Suppressor macrophage treated with lipopolysaccharide for 4 hours (primary cell): ENCODE measurements at regions not wholly inside any gene's neighbourhood (a gene's known extent, or its start where the extent isn't known, plus 50 kb on each side); places are given as distances from the start of the nearest gene placed in this dataset.
A peak's percentile ranks its signal among the peaks of the same experiment; 100 is the strongest.
"Not testable (repeated sequence)": the region's sequence is repeated elsewhere in the genome, so short reads cannot be mapped to it uniquely, and the experiment has no call there.

Source experiments
- DNase-seq: peaks from one replicate; pipeline ENCODE4 v3.0.0-alpha.2; 2020

DNA sequence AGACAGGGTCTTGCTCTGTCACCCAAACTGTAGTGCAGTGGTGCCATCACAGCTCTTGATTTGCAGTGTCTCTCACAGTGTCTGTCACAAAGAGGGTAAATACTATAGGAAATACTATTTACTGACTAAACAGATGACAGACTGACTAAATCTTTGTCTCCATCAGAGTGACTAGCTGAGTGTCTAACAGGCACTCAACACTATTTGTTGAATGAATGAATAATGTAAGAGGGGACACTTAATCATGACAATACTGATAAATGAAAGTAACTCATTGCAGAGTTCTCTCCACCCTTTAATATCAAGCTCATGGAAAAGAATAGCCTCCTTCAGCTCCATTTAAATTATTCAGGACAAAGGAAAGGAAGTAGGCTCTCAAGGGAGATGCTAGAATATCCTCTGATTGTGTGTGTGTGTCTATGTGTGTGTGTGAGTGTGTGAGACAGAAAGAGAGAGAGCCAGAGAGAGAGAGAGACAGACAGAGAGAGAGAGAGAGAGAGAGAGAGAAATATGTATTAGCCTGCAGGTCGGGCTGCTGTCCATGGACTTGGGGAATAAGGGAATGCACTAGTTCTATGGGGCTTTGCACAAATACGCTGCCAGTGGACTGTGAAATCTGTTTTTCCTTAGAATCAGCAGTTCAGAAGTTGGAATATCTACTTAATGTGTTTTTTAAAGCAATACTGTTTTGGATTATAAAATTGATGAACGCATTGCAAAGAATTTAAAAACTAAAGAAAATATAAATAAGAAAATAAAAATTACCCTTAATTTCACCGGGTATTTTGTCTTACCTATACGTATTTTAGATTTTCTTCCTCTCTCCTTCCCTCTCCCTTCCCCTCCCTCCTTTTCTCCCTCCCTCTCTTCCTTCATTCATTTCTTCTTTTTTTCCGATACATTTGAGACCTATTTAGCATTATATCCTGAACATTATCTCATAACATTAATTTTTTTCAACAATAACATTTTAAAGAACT lies 132.9 kb upstream of the LRIG1 start:
- no peak for DNase-seq

DNA sequence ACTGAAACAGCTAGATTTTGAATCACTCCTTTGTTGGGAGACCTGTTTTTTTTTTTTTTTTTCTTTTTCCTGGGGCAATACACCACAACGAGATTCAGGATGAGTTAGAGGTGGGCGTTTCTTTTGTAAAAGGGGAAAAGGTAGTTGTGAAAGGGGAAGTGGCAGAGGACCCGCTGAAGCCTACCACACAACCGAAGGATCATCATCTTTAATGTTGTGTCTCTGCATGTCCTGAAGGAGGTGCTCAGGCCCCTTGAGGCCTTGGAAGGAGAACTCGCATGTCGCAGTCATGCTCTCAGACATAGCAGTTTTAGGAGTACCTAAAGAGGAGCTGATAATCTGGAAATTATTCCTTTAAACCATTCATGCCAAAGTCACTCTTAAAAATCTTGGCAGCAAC lies 137.9 kb upstream of the LRIG1 start:
- DNase-seq: peak; percentile 14

DNA sequence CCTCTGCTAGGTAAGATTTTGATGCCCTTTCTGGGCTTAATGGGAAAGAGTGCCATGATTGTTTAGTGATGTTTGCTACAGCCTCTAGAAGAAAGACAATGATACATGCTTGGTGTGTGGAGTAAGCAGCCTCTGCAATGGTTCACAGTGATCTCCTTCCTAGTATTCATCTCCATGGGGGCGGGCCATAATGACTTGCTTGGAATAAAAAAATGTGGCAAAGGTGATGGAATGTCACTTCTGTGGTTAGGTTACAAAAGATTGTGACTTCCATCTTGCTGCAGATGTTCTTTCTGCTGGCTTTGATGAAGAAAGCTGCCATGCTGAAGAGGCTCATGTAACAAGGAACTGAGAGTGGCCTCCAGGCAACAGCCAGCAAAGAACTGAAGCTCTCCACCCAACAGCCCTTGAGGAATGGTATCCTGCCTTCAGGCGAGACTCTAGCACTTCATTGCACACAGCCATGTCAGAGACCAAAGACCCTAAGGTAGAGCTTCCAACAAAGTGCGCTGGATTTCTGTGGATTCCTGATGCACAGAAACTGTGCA lies 139.1 kb upstream of the LRIG1 start:
- DNase-seq: peak; percentile 24

DNA sequence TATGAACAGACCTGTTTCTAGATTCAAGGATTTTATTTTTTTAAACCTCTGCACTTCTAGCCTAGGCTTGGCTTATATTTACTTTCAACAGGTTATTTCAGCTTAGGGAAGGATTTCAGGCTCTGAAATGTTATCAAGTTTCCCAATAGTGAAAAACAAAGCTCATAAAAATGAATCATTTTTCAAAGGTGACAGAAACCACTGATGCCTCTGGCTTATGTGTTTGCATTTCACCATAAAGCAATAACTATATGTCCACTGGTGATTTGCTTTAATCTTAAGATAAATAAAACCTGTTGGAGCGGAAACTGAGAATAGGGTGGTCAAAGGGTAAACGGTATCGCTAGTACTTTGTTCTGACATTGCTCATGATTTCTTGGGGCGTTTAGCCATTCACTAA lies 141.2 kb upstream of the LRIG1 start:
- DNase-seq: no peak

- DNase-seq: no peak
Measured at GRCh38 chr3:66642484-66642883, 141.7 kb upstream of the LRIG1 start.

DNA sequence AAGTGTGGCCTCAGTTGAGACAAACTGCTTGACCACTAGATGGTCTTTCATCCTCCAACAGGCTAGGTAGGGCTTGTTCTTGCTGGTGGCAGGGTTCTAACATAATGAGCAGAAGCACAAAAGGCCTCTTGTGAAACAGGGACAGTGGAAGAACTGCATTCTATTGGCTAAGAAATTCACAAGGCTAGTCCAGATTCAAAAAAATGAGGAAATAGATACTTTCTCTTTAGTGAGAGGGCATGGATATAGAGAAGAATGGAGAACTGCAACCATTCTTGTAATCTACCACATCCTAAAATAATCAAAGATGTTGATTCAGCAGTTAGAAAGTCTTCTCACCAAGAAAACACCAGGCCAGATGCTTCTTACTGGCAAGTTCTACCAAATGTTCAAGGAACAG lies 143.7 kb upstream of the LRIG1 start:
- DNase-seq: peak; percentile 58

DNA sequence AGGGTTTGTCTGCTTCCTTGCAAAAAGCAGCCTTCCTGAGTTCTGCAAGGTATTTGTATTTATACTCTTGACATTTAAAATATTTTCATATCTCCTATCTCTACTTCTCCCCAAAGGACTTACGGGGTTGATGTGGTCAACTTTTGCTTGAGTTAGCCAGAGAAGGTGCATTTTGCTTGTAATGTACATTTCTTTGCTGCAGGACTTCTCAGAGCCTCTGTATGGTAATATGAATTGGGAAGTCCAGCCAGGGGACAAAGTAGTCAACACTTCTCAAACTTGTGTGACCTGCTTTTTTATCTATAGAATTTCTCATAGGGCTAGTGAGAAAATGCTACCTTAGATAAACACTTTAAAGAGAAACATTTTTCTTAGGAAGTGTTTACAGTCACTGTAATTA lies 148.2 kb upstream of the LRIG1 start:
- no peak for DNase-seq

GRCh38 chr3:66651520-66651919 lies 150.7 kb upstream of the LRIG1 start:
- DNase-seq: not testable (repeated sequence)

- DNase-seq: not testable (repeated sequence)
Measured at GRCh38 chr3:66652100-66652499, 151.3 kb upstream of the LRIG1 start.

- DNase-seq: no peak
Measured at GRCh38 chr3:66655044-66655443, 154.2 kb upstream of the LRIG1 start.

GRCh38 chr3:66655671-66656070 lies 154.8 kb upstream of the LRIG1 start:
- DNase-seq: no peak

DNA sequence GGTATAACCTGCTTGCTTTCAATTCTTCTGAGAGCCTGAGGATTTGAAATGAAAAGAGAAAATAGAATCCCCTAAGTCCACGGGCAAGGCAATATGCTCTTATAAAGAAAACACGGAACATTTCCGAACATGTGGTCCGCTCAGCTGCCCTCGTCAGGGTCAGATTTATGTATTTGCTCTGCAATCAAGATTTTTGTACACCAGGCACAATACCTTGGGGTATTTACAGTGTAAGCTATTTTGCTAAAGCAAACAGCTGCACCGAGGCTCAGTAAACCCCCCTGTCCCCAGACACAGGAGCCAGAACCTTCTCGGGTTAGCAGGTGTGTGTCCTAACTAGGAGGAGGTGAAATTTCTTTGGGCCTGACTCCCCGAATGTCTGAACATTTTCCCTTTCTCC lies 155.8 kb upstream of the LRIG1 start:
- DNase-seq: no peak

DNA sequence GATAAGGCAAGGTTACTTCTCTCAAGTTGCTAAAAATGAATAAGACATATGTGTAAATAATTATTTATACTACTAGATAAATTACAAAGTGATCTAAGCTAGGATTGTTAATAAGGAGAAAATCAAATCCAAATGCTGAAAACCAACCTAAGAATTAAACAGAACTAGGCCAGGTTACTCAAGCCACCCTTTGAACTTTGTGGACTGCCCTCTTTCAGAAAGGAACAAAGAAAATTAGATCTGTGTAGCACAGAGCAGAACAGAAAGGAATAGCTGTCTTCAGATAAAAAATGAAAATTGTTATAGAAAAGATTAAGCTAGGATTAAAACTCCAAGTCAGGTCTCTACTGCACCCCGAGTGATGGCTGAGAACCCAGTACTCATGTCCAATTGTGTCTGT lies 158.2 kb upstream of the LRIG1 start:
- DNase-seq: no peak

- DNase-seq: no peak
Measured at GRCh38 chr3:66661628-66662027, 160.8 kb upstream of the LRIG1 start.

DNA sequence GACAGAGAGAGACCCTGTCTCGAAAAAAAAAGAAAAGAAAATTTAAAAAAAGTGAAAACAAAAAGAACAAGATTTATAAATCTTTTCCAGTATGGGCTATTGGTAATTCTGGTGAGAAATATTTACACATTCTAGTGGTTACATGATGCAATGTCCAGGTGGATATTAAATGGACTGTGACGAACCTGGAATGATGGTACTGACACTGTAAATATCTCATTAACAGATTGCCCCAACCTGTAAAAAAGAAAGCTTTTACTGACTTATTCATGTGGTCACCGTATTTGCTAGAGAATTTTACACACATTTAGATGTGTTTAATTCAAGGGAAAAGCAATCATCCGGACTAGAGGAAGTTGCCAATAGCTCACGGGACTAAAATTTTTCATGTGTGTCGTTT lies 162.1 kb upstream of the LRIG1 start:
- no peak for DNase-seq

DNA sequence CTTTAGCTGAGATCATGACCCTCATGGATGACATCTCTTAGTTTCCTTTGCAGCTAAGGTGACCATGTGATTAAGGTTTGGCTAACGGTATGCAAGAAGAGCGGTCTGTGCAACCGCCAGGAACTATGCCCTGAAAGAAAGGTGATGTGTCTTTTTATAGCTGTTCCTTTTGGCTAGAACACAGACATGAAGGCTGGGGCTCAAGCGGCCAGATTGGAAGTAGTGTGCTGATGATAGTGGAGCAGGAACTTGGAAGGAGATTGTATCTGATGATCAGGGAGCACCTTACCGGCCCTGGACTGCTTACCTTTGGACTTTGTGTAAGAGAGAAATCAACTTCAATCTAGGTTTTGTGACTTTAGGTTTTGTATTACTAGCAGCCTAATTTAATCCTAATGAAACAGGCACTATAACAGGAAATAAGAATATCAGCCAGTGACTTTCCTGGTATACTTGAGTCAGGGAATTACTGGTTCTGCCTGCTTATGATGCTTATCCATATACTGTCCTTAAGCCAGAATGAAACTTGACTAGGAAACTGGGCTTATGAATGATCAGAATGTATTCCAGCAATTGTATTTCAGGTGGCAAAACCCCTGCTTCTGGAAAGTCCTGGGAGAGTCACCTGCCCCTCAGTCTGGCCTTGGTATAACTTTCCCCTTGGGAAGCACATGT lies 164.3 kb upstream of the LRIG1 start:
- no peak for DNase-seq

GRCh38 chr3:66666362-66666761 lies 165.5 kb upstream of the LRIG1 start:
- no peak for DNase-seq

GRCh38 chr3:66667263-66667662 lies 166.4 kb upstream of the LRIG1 start:
- no peak for DNase-seq

GRCh38 chr3:66671291-66671690 lies 170.5 kb upstream of the LRIG1 start:
- no peak for DNase-seq

DNA sequence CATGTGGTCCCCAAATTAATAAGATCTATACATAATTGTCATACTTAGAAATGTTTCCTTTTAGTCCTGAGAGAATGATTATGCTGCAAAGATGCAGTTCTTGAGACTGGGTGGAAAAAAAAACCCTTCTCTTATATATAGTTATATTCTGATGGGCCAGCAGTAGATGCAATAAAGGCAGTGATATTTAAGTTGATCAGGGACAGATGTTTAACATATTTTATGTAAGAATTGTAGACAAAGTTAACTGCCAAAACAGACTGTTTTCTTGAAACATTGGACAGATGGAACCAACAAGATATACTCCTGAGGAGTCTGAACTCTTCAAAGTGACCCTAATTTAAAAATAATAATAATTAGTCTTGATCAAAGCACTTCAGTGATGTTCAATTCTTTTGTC lies 172.0 kb upstream of the LRIG1 start:
- DNase-seq: no peak

- DNase-seq: no peak
Measured at GRCh38 chr3:66673293-66673692, 172.5 kb upstream of the LRIG1 start.

DNA sequence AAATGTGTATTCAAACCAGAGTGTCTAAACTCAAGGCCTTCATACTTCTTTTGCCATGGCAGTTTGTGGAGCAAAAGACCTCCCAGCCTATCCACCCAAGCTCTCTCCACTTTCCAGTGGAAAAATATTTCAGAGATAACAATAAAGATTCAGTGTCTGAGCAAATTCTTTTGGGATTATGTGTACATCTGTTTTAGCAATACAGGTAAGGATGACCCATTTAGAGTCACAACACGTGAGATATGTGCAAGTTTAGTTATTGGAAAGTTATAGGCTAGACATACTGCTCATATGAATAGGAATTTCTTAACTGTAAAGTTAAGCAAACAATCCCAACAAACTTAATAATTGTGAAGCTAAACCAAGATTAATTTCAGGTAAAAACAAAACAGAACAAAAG lies 174.5 kb upstream of the LRIG1 start:
- no peak for DNase-seq

DNA sequence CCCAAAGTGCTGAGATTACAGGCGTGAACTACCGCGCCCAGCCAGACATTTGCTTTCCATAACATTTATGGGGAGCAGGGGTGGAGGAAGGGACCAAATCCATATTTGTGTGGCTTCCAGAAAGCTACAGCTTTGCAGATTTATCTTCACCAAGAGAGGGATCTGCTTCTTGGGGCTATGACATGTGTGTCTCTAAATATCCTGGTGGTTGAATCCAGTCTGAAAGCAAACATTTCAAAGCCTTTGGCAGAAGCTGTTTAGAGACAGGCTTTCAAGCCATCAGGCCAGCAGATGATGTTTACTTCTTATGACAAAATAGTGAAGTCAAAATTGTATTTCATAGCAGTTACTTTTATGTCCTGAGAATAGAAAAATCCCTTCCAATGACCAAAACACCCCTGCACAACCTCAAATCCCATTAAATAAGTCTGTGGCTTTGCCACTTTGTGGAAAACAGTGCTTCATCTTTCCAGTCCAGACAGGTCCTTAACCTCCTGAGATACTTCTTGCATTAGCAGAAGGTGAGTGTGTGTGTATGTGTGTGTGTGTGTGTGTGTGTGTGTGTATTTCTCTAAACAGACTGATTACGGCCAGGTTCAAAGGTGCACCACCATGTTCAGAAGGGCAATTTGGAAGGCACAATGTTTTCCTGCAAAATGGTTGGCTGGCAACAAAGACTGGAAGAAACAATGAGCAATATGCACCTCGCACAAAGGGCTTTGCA lies 191.4 kb upstream of the LRIG1 start:
- DNase-seq: no peak
